ENCODE measurements at regions not wholly inside any gene's neighbourhood (a gene's known extent, or its start where the extent isn't known, plus 50 kb on each side); places are given as distances from the start of the nearest gene placed in this dataset.

DNA sequence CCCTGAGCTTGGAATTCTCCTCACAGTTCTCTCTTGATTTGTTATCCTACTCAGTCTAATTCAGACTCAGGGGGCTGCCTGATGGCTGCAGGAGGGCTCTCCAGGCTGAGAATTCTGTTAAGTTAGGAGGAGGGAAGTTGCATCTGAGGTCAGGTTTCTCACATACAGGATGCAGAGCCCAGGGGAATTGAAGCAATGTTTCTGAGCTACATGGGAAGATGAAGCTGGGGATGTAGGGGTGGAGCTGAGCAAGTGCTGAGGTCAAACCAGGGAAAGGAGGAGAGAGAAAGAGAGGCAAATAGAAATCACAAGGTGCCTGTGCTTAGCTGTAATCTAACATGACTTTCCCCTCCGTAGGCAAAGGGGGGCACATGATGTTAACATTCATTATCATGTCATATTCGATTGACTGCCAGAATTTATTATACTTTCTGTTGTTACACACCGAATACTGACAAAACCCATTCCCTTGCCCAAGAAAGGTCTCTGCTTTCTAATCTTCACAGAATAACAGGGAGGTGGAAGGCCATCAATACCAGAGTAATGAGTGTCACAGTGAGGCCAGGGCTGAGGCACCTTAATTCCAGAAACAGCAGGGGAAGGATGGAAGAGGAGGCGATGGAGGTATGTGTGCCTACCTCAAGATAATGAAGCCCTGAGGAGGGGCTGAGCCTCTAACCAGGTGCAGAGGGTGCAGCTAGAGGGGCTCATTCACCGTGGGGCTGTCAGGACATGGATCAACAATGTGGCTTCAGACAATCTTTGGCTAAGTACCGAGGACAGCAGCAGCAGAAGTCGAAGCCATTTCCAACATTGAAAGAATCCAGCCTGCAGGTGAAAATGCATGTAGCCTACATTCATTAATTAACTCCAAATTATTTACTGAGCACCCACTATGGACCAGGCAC, 205.4 kb upstream of the SNX19 start:
- Histone ChIP-seq H3K4me3 (no peak overlapping the region), H3K27me3 (no peaks in the 10 kb centered on the region), H3K27ac (no peak overlapping the region), H3K9me3 (no peaks in the 10 kb centered on the region), H3K4me1 (no peaks in the 10 kb centered on the region), H3K36me3 (no peaks in the 10 kb centered on the region)
- intact Hi-C loops (cut with DNase I) = no loop called here
- TF ChIP-seq, protein P1, sequence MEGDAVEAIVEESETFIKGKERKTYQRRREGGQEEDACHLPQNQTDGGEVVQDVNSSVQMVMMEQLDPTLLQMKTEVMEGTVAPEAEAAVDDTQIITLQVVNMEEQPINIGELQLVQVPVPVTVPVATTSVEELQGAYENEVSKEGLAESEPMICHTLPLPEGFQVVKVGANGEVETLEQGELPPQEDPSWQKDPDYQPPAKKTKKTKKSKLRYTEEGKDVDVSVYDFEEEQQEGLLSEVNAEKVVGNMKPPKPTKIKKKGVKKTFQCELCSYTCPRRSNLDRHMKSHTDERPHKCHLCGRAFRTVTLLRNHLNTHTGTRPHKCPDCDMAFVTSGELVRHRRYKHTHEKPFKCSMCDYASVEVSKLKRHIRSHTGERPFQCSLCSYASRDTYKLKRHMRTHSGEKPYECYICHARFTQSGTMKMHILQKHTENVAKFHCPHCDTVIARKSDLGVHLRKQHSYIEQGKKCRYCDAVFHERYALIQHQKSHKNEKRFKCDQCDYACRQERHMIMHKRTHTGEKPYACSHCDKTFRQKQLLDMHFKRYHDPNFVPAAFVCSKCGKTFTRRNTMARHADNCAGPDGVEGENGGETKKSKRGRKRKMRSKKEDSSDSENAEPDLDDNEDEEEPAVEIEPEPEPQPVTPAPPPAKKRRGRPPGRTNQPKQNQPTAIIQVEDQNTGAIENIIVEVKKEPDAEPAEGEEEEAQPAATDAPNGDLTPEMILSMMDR (IDR thresholded peaks at IDR 0.05) = no peak
- TF ChIP-seq POLR2A (IDR thresholded peaks at IDR 0.05) = no peak
- DNase-seq = no peak
- no peak for ATAC-seq
- WGBS (ENCODE audit: insufficient coverage, low coverage, low lambda C conversion rate, missing lambda C conversion rate) = 38% methylated on average over 7 of the region's 7 CpGs

DNA sequence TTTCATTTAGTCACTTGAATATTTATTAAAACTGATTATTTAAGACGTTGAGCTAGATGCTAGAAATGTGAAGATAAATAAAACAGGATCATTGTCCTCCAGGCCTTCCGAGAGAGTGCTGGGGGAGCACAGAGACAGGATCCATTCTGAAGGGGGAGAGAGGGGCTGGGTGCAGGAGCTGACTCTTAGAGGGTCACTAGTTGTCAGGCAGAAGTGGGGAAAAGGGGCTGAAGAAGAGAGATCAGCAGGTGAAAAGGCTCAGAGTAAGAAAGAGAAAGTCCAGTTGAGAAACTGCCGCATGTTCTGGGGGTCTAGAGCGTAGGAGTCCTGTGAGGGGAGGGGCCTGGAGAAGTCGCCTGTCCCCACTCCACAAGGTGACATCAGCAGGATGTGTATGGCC, 206.2 kb upstream of the SNX19 start:
- H3K27me3 ChIP-seq = no peaks in the 10 kb centered on the region
- intact Hi-C loops (cut with DNase I) = no loop called here

DNA sequence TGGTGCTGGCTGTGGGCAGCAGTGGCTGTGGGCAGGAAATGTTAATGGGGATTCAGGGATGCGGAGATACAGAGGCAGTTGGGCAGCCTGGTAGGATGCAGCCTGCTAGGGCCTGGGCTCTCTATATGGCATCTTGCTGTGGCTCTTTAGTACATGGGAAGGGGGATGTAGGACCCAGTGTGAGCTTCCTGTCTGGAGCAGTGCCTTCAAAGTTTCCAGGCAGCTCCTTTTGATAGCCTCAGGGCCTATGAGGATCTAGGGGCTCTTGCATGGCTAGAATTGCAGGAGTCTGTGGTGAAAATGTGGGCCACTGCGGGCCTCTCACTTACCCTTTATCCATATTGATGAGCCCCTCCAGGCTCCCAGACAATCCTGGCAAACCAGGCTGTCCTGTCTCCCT, 213.2 kb upstream of the SNX19 start:
- no peaks in the 10 kb centered on the region for H3K27me3 ChIP-seq
- no CpG with 5 or more reads among the region's 2 CpGs for WGBS (ENCODE audit: insufficient coverage, low coverage, low lambda C conversion rate, missing lambda C conversion rate)
- intact Hi-C loops (cut with DNase I) = no loop called here
- no peak for TF ChIP-seq POLR2A (IDR thresholded peaks at IDR 0.05)
- TF ChIP-seq, protein P1 (IDR thresholded peaks at IDR 0.05) = no peak
- no peak overlapping the region for H3K4me3 ChIP-seq
- no peaks in the 10 kb centered on the region for H3K4me1 ChIP-seq
- H3K36me3 ChIP-seq = no peaks in the 10 kb centered on the region
- no peak for ATAC-seq
- no peak for DNase-seq
- no peak overlapping the region for H3K27ac ChIP-seq
- no peaks in the 10 kb centered on the region for H3K9me3 ChIP-seq

More for the DNA sequence above, 206.2 kb upstream of the SNX19 start:
- Histone ChIP-seq H3K36me3 (no peaks in the 10 kb centered on the region), H3K4me3 (no peak overlapping the region), H3K9me3 (no peaks in the 10 kb centered on the region), H3K27ac (no peak overlapping the region), H3K4me1 (no peaks in the 10 kb centered on the region)
- WGBS (ENCODE audit: insufficient coverage, low coverage, low lambda C conversion rate, missing lambda C conversion rate) = 58% methylated on average over 5 of the region's 5 CpGs
- TF ChIP-seq, protein P1 (IDR thresholded peaks at IDR 0.05) = no peak
- TF ChIP-seq POLR2A (IDR thresholded peaks at IDR 0.05) = no peak
- DNase-seq (no peak), ATAC-seq (no peak)

DNA sequence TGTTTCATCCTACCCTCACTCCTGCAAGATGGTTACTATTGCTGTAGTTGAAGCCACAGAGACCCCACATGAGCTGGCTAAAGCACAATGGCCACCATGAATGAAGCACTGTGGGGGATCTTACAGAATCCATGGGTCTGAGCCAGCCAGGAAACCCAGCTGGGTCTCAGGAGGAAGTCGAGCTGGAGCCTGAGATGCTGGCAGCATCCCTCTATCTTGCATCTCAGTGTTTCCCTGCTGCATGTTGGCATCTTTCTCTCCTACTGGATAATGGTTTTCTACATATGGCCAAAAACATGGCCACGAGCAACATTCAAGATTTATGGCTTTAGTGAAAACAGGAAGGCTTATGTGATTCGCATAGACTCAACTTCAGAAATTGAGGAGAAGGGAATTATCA, 219.3 kb upstream of the SNX19 start:
- Histone ChIP-seq H3K9me3 (no peaks in the 10 kb centered on the region), H3K27ac (no peak overlapping the region), H3K36me3 (no peaks in the 10 kb centered on the region), H3K27me3 (no peaks in the 10 kb centered on the region), H3K4me1 (no peaks in the 10 kb centered on the region), H3K4me3 (no peak overlapping the region)
- 11% methylated on average over 3 of the region's 3 CpGs for WGBS (ENCODE audit: insufficient coverage, low coverage, low lambda C conversion rate, missing lambda C conversion rate)
- no peak for TF ChIP-seq POLR2A (IDR thresholded peaks at IDR 0.05)
- TF ChIP-seq, protein P1 (IDR thresholded peaks at IDR 0.05) = no peak
- intact Hi-C loops (cut with DNase I) = no loop called here
- ATAC-seq (no peak), DNase-seq (no peak)

Measured in right lobe of liver (tissue), 6 donors.